CD4-positive, alpha-beta T cell (primary cell): ENCODE measurements at regions not wholly inside any gene's neighbourhood (a gene's known extent, or its start where the extent isn't known, plus 50 kb on each side); places are given as distances from the start of the nearest gene placed in this dataset.

Experiments
- ATAC-seq: fragments of 200-7000 bp; cut with Tn5 transposase; one replicate; pipeline ENCODE4 v1.10.0; 2022; ENCODE audit warnings: mild to moderate bottlenecking; ENCODE audit not compliant: poor library complexity
- CTCF ChIA-PET: fragments of 350-600 bp; sonication (Branson Sonifier 250); formaldehyde crosslinking; loops from one replicate; lab custom pipeline; 2021; ENCODE audit warnings: antibody characterized with exemption, inconsistent platforms; lab: Charles Lee
- POLR2A ChIA-PET: fragments of 350-600 bp; sonication (Branson Sonifier 250); formaldehyde crosslinking; loops from one replicate; lab custom pipeline; 2021; ENCODE audit warnings: antibody characterized with exemption, inconsistent platforms; lab: Charles Lee
- DNase-seq, 14 experiments: peaks; one replicate each; pipeline ENCODE4 v3.0.0-alpha.2; 2013 to 2020; ENCODE audit warnings: mixed read lengths in 2 of 14
- H3K27ac ChIP-seq, 2 donors: one replicate each; pipeline versions ENCODE4 v1.5.1 to v1.7.0; 2013; ENCODE audit warnings: low read length in 2 of 2, low read depth in 1 of 2, mild to moderate bottlenecking in 1 of 2
- H3K27me3 ChIP-seq, 2 experiments: 1 replicate in 1 of 2; 2 replicates in 1 of 2; pipeline versions ENCODE4 v1.6.1 to v1.7.0; 2013; ENCODE audit warnings: low read length in 2 of 2, control low read depth in 1 of 2, mild to moderate bottlenecking in 1 of 2, moderate library complexity in 1 of 2; ENCODE audit not compliant: insufficient read depth in 2 of 2, control insufficient read depth in 1 of 2
- H3K36me3 ChIP-seq: one replicate; pipeline ENCODE4 v1.6.1; 2013; ENCODE audit warnings: low read length, control low read depth; ENCODE audit not compliant: insufficient read depth
- H3K4me1 ChIP-seq: one replicate; pipeline ENCODE4 v1.6.1; 2013; ENCODE audit warnings: low read length, control low read depth; ENCODE audit not compliant: insufficient read depth
- H3K4me3 ChIP-seq: one replicate; pipeline ENCODE4 v1.5.1; 2013; ENCODE audit warnings: mild to moderate bottlenecking, low read length, moderate library complexity
- H3K9me3 ChIP-seq, 2 experiments: 1 replicate in 1 of 2; 2 replicates in 1 of 2; pipeline versions ENCODE4 v1.6.1 to v1.7.0; 2013; ENCODE audit warnings: low read length in 2 of 2, mild to moderate bottlenecking in 2 of 2, control low read depth in 1 of 2, moderate library complexity in 1 of 2; ENCODE audit not compliant: control insufficient read depth in 1 of 2, insufficient read depth in 1 of 2
- H3K27ac Mint-ChIP-seq: one replicate; pipeline ENCODE4 v1.8.0; 2020; ENCODE audit warnings: mixed read lengths
- H3K27me3 Mint-ChIP-seq: one replicate; pipeline ENCODE4 v1.8.0; 2021; ENCODE audit warnings: mixed read lengths
- H3K36me3 Mint-ChIP-seq: one replicate; pipeline ENCODE4 v1.8.0; 2021; ENCODE audit warnings: low read depth, mixed read lengths
- H3K4me1 Mint-ChIP-seq: one replicate; pipeline ENCODE4 v1.8.0; 2021; ENCODE audit warnings: low read depth, mixed read lengths
- H3K4me3 Mint-ChIP-seq: one replicate; pipeline ENCODE4 v1.8.0; 2020; ENCODE audit warnings: mild to moderate bottlenecking, mixed read lengths
- H3K9me3 Mint-ChIP-seq: one replicate; pipeline ENCODE4 v1.8.0; 2020; ENCODE audit warnings: mixed read lengths
- intact Hi-C, 2 experiments: fragments of 100-400 bp; cut with DNase I in 1 of 2; cut with micrococcal nuclease in 1 of 2; formaldehyde crosslinking; loops; one replicate each; pipeline versions ENCODE4 v1.15.1 to v1.9.0; 2023 to 2025; cut with DNase I, micrococcal nuclease
- TF ChIP-seq, protein P1 (sequence below): fragments of 200-600 bp; IDR thresholded peaks from one replicate; pipeline ENCODE4 v1.8.0; 2022; ENCODE audit warnings: antibody characterized with exemption, mild to moderate bottlenecking

DNA sequence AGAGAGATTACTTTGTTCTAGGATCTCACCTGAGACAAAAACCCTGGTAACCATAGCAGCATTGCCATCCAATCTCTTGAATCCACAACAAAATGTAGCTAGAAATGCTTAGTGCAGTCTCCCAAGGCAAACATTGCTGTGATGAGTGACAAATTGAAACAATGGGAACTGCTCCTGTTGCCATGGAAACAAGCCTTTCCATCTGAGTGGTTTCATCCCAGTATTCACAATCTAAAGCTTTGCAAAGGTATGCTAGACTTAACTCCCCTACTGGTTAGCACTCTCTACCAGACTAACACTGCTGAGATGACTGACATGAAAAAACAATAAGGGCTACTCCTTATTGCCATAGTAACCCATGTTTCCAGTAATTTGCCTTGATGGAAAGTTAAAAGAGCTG is 172.6 kb upstream of the CNTN3 start:
- Histone ChIP-seq H3K4me3 (no peak overlapping the region), H3K27ac (no peak overlapping the region), H3K9me3 (no peaks in the 10 kb centered on the region), H3K4me1 (no peaks in the 10 kb centered on the region), H3K27me3 (no peaks in the 10 kb centered on the region), H3K36me3 (no peaks in the 10 kb centered on the region)
- ATAC-seq, result no peak
- Mint-ChIP-seq H3K4me3 (no peak overlapping the region), H3K27ac (no peak overlapping the region), H3K36me3 (no peaks in the 10 kb centered on the region), H3K9me3 (peaks cover 11% of the 10 kb centered on the region), H3K4me1 (no peaks in the 10 kb centered on the region), H3K27me3 (no peaks in the 10 kb centered on the region)
- intact Hi-C loops, result no loop called here
- TF ChIP-seq, protein P1, sequence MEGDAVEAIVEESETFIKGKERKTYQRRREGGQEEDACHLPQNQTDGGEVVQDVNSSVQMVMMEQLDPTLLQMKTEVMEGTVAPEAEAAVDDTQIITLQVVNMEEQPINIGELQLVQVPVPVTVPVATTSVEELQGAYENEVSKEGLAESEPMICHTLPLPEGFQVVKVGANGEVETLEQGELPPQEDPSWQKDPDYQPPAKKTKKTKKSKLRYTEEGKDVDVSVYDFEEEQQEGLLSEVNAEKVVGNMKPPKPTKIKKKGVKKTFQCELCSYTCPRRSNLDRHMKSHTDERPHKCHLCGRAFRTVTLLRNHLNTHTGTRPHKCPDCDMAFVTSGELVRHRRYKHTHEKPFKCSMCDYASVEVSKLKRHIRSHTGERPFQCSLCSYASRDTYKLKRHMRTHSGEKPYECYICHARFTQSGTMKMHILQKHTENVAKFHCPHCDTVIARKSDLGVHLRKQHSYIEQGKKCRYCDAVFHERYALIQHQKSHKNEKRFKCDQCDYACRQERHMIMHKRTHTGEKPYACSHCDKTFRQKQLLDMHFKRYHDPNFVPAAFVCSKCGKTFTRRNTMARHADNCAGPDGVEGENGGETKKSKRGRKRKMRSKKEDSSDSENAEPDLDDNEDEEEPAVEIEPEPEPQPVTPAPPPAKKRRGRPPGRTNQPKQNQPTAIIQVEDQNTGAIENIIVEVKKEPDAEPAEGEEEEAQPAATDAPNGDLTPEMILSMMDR, result no peak
- CTCF ChIA-PET, result no interaction called here
- POLR2A ChIA-PET, result no interaction called here
- no peak for DNase-seq

DNA sequence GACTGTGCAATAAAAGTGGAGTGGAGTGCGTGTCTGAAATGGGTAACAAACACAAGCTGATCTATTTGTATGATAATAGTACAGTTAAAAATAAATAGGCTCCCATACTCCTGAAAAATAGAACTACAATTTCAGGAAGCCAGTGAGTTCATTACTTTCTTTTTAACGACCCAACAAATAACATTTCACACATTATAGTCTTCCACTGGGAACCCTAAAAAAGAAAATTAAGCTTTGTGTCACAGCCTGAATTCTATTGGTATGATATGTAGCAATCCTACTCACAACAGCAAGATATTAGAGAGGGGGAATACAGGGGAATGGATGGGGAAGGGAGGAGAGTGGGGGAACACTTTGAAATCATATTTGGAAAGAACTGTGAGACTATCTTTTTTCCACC is 156.9 kb upstream of the CNTN3 start:
- H3K27me3 Mint-ChIP-seq, result no peaks in the 10 kb centered on the region
- no peaks in the 10 kb centered on the region for H3K27me3 ChIP-seq
- no peaks in the 10 kb centered on the region for H3K36me3 Mint-ChIP-seq
- no peak overlapping the region for H3K4me3 ChIP-seq
- H3K4me1 Mint-ChIP-seq, result no peaks in the 10 kb centered on the region
- no peak overlapping the region for H3K27ac Mint-ChIP-seq
- no peak overlapping the region for H3K27ac ChIP-seq
- POLR2A ChIA-PET, result no interaction called here
- intact Hi-C loops, result no loop called here
- H3K9me3 Mint-ChIP-seq, result peaks cover 4% of the 10 kb centered on the region
- TF ChIP-seq, protein P1, result no peak
- no peak for DNase-seq
- CTCF ChIA-PET, result no interaction called here
- H3K9me3 ChIP-seq, result peaks cover 0 to 5% of the 10 kb centered on the region in 2 experiments
- no peak for ATAC-seq
- H3K36me3 ChIP-seq, result no peaks in the 10 kb centered on the region
- no peaks in the 10 kb centered on the region for H3K4me1 ChIP-seq
- no peak overlapping the region for H3K4me3 Mint-ChIP-seq

DNA sequence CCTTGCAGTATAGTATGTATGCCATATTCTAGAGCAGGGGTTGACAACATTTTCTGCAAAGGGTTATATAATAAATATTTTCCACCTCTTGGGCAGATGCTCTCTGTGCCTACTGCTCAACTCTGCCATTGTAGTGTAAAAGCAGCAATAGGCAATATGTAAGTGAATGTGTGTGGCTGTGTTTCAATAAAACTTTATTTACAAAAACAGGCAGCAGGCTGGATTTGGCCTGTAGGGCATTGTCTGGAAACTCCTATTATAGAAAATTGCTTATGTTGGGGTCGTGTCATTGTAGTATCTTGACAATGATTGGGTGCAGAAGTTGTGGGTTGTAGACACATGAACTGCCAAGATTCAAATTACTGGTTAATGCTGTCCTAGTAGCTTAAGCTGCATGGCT is 153.6 kb upstream of the CNTN3 start:
- H3K4me3 ChIP-seq, result no peak overlapping the region
- Mint-ChIP-seq H3K4me1 (no peaks in the 10 kb centered on the region), H3K9me3 (peaks cover 2% of the 10 kb centered on the region), H3K27ac (no peak overlapping the region), H3K4me3 (no peak overlapping the region), H3K27me3 (no peaks in the 10 kb centered on the region), H3K36me3 (no peaks in the 10 kb centered on the region)
- DNase-seq, result no peak
- intact Hi-C loops, result no loop called here
- H3K27me3 ChIP-seq, result no peaks in the 10 kb centered on the region
- CTCF ChIA-PET, result no interaction called here
- H3K36me3 ChIP-seq, result no peaks in the 10 kb centered on the region
- peaks cover 0 to 5% of the 10 kb centered on the region in 2 experiments for H3K9me3 ChIP-seq
- H3K27ac ChIP-seq, result no peak overlapping the region
- TF ChIP-seq, protein P1, result no peak
- H3K4me1 ChIP-seq, result no peaks in the 10 kb centered on the region
- POLR2A ChIA-PET, result no interaction called here
- no peak for ATAC-seq
